Endothelial cell (in vitro differentiated cells): ENCODE measurements at regions not wholly inside any gene's neighbourhood (a gene's known extent, or its start where the extent isn't known, plus 50 kb on each side); places are given as distances from the start of the nearest gene placed in this dataset.

Experiments used
- DNase-seq: peaks from one replicate; pipeline ENCODE4 v3.0.0; 2021; ENCODE audit warnings: low spot score
- H3K27ac Mint-ChIP-seq: one replicate; pipeline ENCODE4 v1.8.0; 2021; ENCODE audit warnings: mixed read lengths, inconsistent platforms; ENCODE audit not compliant: unreplicated experiment
- H3K27me3 Mint-ChIP-seq: one replicate; pipeline ENCODE4 v1.8.0; 2021; ENCODE audit warnings: mild to moderate bottlenecking, moderate library complexity, mixed read lengths, inconsistent platforms; ENCODE audit not compliant: unreplicated experiment
- H3K36me3 Mint-ChIP-seq: one replicate; pipeline ENCODE4 v1.8.0; 2021; ENCODE audit warnings: mild to moderate bottlenecking, low read depth, mixed read lengths, inconsistent platforms; ENCODE audit not compliant: unreplicated experiment
- H3K4me1 Mint-ChIP-seq: one replicate; pipeline ENCODE4 v1.8.0; 2021; ENCODE audit warnings: mild to moderate bottlenecking, mixed read lengths, inconsistent platforms; ENCODE audit not compliant: unreplicated experiment
- H3K4me3 Mint-ChIP-seq: one replicate; pipeline ENCODE4 v1.8.0; 2021; ENCODE audit warnings: mild to moderate bottlenecking, mixed read lengths, inconsistent platforms; ENCODE audit not compliant: unreplicated experiment
- H3K9me3 Mint-ChIP-seq: one replicate; pipeline ENCODE4 v1.8.0; 2021; ENCODE audit warnings: mixed read lengths, inconsistent platforms; ENCODE audit not compliant: unreplicated experiment
- CTCF ChIP-seq: fragments of 200-600 bp; sonication (generic); IDR thresholded peaks from one replicate; pipeline ENCODE4 v1.5.0; 2021; ENCODE audit warnings: antibody characterized with exemption; ENCODE audit not compliant: unreplicated experiment

- no peak overlapping the region for H3K27ac Mint-ChIP-seq
- peaks cover 9% of the 10 kb centered on the region for H3K27me3 Mint-ChIP-seq
- H3K4me1 Mint-ChIP-seq = peaks cover 3% of the 10 kb centered on the region
- no peak for TF ChIP-seq CTCF
- H3K9me3 Mint-ChIP-seq = no peaks in the 10 kb centered on the region
- no peak for DNase-seq
- no peaks in the 10 kb centered on the region for H3K36me3 Mint-ChIP-seq
- H3K4me3 Mint-ChIP-seq = no peak overlapping the region
These were observed 178.6 kb downstream of the CXCL12 start for GRCh38 chr10:44206127-44206818.

DNA sequence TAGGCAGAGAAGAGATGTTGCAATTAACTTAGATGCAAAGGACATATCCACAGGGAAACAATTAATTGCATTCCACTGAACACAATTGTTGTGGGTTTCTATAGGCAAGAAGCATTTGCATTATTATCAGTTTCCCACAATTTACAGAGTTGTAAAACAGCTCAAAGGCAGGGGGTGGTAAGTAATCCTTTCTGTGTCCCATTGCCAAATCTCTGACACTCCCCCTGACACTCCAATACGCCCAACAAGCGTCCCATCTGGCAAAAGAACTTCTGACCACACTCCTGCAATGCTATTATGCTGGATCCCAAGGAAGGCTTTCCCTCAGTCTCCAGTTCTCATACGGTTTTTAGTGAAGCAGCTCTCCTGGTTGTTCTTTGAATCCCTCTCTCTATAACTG lies 179.8 kb downstream of the CXCL12 start:
- no peak for DNase-seq
- no peaks in the 10 kb centered on the region for H3K9me3 Mint-ChIP-seq
- H3K4me3 Mint-ChIP-seq = no peak overlapping the region
- H3K4me1 Mint-ChIP-seq = peaks cover 3% of the 10 kb centered on the region
- H3K36me3 Mint-ChIP-seq = no peaks in the 10 kb centered on the region
- no peak overlapping the region for H3K27ac Mint-ChIP-seq
- no peak for TF ChIP-seq CTCF
- peaks cover 9% of the 10 kb centered on the region for H3K27me3 Mint-ChIP-seq

GRCh38 chr10:44203535-44203934 lies 181.4 kb downstream of the CXCL12 start:
- Mint-ChIP-seq H3K27ac (no peak overlapping the region), H3K4me1 (peaks cover 3% of the 10 kb centered on the region), H3K9me3 (no peaks in the 10 kb centered on the region), H3K4me3 (no peak overlapping the region), H3K27me3 (peaks cover 4% of the 10 kb centered on the region), H3K36me3 (no peaks in the 10 kb centered on the region)
- no peak for TF ChIP-seq CTCF
- no peak for DNase-seq

DNA sequence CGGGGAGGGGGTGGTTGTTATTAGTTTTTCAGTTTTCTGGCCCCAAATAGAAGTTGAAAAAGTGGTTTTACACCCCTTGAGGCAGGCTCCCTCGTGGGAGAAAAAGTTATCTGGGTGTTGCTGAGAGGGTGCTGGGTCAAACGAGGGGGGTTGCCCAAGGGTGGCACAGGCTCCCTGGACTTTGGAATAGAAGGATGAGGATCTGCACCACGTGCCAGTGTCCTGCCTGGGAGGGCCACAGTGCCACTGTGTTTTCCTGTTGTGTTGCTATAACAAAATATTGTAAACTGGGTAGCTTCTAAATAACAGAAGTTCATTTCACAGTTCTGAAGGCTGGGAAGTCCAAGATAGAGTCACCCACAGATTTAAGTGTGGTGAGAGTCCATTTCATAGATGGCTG lies 181.9 kb downstream of the CXCL12 start:
- Mint-ChIP-seq H3K4me1 (peaks cover 3% of the 10 kb centered on the region), H3K36me3 (no peaks in the 10 kb centered on the region), H3K27ac (no peak overlapping the region), H3K27me3 (peaks cover 4% of the 10 kb centered on the region), H3K9me3 (no peaks in the 10 kb centered on the region), H3K4me3 (no peak overlapping the region)
- no peak for DNase-seq
- no peak for TF ChIP-seq CTCF

DNA sequence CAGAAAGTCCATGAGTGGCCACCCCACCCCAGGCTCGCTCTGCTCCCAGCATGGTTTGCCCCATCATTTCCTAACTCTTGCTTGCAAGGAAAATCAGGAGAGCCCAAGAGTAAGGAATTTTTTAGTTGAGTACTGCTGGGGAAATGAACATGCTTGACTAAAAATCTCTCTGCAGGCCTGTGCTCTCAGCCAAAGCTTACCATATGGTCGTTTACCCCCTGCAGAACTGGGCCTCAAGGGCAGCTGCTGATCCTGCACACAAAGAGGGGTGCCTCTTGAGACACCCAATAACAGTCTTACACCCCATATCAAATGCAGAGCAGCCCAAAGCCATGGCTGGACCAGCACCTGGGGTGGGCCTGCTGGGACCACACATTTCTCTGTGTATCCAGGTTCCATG lies 183.2 kb downstream of the CXCL12 start:
- peaks cover 3% of the 10 kb centered on the region for H3K4me1 Mint-ChIP-seq
- H3K36me3 Mint-ChIP-seq = no peaks in the 10 kb centered on the region
- no peak overlapping the region for H3K4me3 Mint-ChIP-seq
- no peak for TF ChIP-seq CTCF
- peaks cover 5% of the 10 kb centered on the region for H3K27me3 Mint-ChIP-seq
- H3K27ac Mint-ChIP-seq = no peak overlapping the region
- H3K9me3 Mint-ChIP-seq = no peaks in the 10 kb centered on the region
- DNase-seq = no peak
